BLaER1 treated with 17β-estradiol and CSF1 and Interleukin-3, amounts not matched to agents 10 nM and 100 nM (cell line): ENCODE measurements at regions not wholly inside any gene's neighbourhood (a gene's known extent, or its start where the extent isn't known, plus 50 kb on each side); places are given as distances from the start of the nearest gene placed in this dataset.

ENCODE experiments used
- H3K27ac ChIP-seq, 11 experiments: shearing (Covaris generic); formaldehyde crosslinking; 2 replicates each; pipeline ENCODE4 v1.8.1; 2022
- H3K27me3 ChIP-seq, 11 experiments: shearing (Covaris generic); formaldehyde crosslinking; 2 replicates each; pipeline ENCODE4 v1.8.1; 2022
- H3K36me3 ChIP-seq, 11 experiments: shearing (Covaris generic); formaldehyde crosslinking; 2 replicates each; pipeline ENCODE4 v1.8.1; 2022
- H3K4me1 ChIP-seq, 10 experiments: shearing (Covaris generic); formaldehyde crosslinking; 2 replicates each; pipeline ENCODE4 v1.8.1; 2022
- H3K4me2 ChIP-seq, 11 experiments: shearing (Covaris generic); formaldehyde crosslinking; 2 replicates each; pipeline ENCODE4 v1.8.1; 2022
- H3K4me3 ChIP-seq, 10 experiments: shearing (Covaris generic); formaldehyde crosslinking; 2 replicates each; pipeline ENCODE4 v1.8.1; 2022
- H3K9ac ChIP-seq, 11 experiments: shearing (Covaris generic); formaldehyde crosslinking; 2 replicates each; pipeline ENCODE4 v1.8.1; 2022
- H3K9me3 ChIP-seq, 11 experiments: shearing (Covaris generic); formaldehyde crosslinking; replicated peaks in 1 of 11; 2 replicates each; pipeline ENCODE4 v1.8.1; 2022
- H4K20me1 ChIP-seq, 11 experiments: shearing (Covaris generic); formaldehyde crosslinking; 2 replicates each; pipeline ENCODE4 v1.8.1; 2022
- Cebpa-rat ChIP-seq, 11 experiments: shearing (Covaris generic); IDR thresholded peaks; 2 replicates each; pipeline ENCODE4 v1.8.1; 2022

DNA sequence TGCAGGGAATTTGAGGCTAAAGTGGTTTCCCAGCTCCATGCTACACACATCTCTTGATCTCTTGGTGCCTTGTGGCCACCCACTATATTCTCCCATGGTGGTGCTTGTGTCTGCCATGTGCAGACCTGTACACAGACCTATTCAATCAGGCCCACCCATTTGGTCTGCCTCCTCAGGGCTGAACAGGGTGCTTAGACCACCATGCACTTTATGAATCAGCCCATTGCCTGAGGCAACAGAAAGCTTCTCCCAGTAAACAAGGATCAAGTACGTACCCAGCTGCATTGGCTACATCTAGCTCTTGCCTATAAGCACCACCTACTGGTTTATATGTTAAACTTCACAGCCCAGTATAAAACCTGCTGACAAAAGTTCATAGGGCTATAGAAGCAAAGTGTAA, 664.3 kb upstream of the EDIL3 start:
- Histone ChIP-seq H3K36me3 (no peaks in the 10 kb centered on the region), H3K27me3 (no peaks in the 10 kb centered on the region), H3K4me2 (no peak overlapping the region), H3K9me3 (no peaks in the 10 kb centered on the region), H4K20me1 (no peaks in the 10 kb centered on the region), H3K9ac (no peak overlapping the region), H3K4me1 (no peaks in the 10 kb centered on the region), H3K27ac (no peak overlapping the region), H3K4me3 (no peak overlapping the region)
- no peak for TF ChIP-seq Cebpa-rat (IDR thresholded peaks at IDR 0.05)

GRCh38 chr5:85052826-85053225, 668.1 kb upstream of the EDIL3 start:
- no peak for TF ChIP-seq Cebpa-rat (IDR thresholded peaks at IDR 0.05)
- H3K27ac ChIP-seq: no peak overlapping the region

DNA sequence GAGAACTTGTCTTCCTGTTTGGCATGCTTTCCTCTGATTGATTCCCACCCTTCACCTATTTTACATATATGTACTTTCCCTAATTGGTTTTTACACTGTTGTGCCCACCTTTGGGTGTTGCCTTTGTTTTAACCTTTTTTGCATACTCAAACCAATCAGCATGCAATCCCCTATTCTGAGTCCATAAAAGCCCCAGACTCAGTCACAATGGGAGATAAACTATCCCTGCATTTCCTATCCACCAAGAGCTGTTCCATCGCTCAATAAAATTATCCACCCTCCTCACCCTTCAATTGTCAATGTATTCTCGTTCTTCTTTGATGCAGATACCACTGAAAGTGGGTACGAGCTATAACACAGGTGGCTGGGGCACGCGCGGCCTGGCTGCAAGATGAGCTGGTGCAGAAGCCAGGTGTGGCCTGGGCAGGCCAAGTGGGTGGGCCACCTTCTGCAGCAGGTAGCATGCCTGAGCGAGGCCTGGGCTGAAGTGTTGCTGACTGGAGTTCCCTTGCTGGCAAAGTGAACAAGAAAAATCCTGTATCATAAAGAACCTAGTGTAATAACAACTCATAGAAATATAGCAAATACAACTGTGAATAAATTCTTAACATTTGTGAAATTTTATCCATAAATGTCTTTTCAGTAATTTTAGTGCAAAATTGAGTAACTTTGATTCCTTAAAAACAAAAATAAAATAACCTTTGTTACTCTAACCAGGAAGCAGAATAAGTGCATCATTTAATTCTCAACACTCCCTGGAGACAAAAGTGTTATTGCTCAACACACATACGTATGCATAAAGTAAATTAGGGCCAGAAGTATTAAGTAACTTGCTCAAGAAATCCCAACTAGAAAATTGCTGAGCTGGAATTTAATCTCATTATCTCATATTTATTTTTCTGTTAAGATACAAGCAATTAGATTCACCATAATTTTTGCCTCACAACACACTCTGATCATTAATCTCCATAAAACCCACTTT, 685.3 kb upstream of the EDIL3 start:
- Histone ChIP-seq H3K27ac (no peak overlapping the region), H3K9ac (no peak overlapping the region), H3K36me3 (no peaks in the 10 kb centered on the region), H4K20me1 (no peaks in the 10 kb centered on the region), H3K4me2 (no peak overlapping the region), H3K4me3 (no peak overlapping the region), H3K4me1 (no peaks in the 10 kb centered on the region), H3K9me3 (peaks cover 0 to 8% (median 6%) of the 10 kb centered on the region in 11 experiments; a peak in 10 of 22 replicates), H3K27me3 (no peaks in the 10 kb centered on the region)
- no peak for TF ChIP-seq Cebpa-rat (IDR thresholded peaks at IDR 0.05)

More at GRCh38 chr5:85052826-85053225, 668.1 kb upstream of the EDIL3 start:
- Histone ChIP-seq H4K20me1 (no peaks in the 10 kb centered on the region), H3K4me1 (no peaks in the 10 kb centered on the region), H3K36me3 (no peaks in the 10 kb centered on the region), H3K9me3 (no peaks in the 10 kb centered on the region), H3K9ac (no peak overlapping the region), H3K4me2 (no peak overlapping the region), H3K4me3 (no peak overlapping the region), H3K27me3 (no peaks in the 10 kb centered on the region)

DNA sequence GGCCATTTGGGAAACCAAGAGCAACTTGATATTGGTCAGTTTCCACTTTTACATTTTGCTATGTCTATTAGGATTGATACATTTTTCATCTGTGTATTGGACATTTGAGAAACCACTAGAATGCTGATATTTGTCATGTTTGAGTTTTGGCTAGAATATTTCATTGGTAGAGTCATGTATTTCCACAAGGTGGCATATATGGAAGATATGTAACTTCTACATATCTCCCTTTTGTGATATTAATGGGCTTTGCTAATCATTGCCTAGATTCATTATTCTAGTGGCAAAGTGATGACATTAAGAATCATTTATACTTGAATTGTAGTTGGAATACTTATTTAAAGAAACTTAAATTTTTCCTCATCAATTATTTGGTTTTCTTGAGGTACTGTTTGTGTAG, 692.9 kb upstream of the EDIL3 start:
- no peaks in the 10 kb centered on the region for H3K36me3 ChIP-seq
- no peak overlapping the region for H3K4me3 ChIP-seq
- H3K4me1 ChIP-seq: no peaks in the 10 kb centered on the region
- H3K9me3 ChIP-seq: no peaks in the 10 kb centered on the region
- no peaks in the 10 kb centered on the region for H4K20me1 ChIP-seq
- H3K27me3 ChIP-seq: no peaks in the 10 kb centered on the region
- no peak overlapping the region for H3K4me2 ChIP-seq
- TF ChIP-seq Cebpa-rat (IDR thresholded peaks at IDR 0.05): no peak
- no peak overlapping the region for H3K27ac ChIP-seq
- H3K9ac ChIP-seq: no peak overlapping the region

- no peak overlapping the region for H3K27ac ChIP-seq
- no peak for TF ChIP-seq Cebpa-rat (IDR thresholded peaks at IDR 0.05)
- no peaks in the 10 kb centered on the region for H4K20me1 ChIP-seq
- no peak overlapping the region for H3K9ac ChIP-seq
- H3K27me3 ChIP-seq: no peaks in the 10 kb centered on the region
- H3K36me3 ChIP-seq: no peaks in the 10 kb centered on the region
- peaks cover 0 to 16% (median 0%) of the 10 kb centered on the region in 10 experiments; a peak in 7 of 20 replicates for H3K4me1 ChIP-seq
- no peak overlapping the region for H3K4me3 ChIP-seq
- H3K9me3 ChIP-seq: peaks cover 0 to 8% (median 0%) of the 10 kb centered on the region in 11 experiments; a peak in 2 of 22 replicates
- no peak overlapping the region for H3K4me2 ChIP-seq
These were observed 711.7 kb upstream of the EDIL3 start for GRCh38 chr5:85096421-85096820.

DNA sequence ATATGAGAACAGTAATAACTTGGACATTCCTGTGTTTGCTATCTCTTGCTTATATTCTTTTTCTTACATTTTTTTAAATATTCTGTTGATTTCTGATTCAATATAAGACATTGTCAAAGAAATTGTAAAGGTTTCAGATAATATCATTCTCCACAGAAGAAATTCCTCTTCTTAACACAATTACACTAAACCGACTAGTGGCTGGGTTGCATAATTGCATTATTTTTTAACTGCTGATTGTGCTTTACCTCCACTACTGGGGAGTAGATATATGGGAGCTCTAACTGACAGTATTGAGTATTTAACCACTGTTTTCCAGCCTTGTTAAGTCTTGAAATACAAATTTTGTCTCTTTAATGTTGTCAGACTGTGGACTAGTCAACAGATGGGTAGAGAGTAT, 723.8 kb upstream of the EDIL3 start:
- Histone ChIP-seq H3K4me2 (no peak overlapping the region), H3K9me3 (no peaks in the 10 kb centered on the region), H3K4me1 (no peaks in the 10 kb centered on the region), H3K9ac (no peak overlapping the region), H3K4me3 (no peak overlapping the region), H3K36me3 (no peaks in the 10 kb centered on the region), H3K27me3 (no peaks in the 10 kb centered on the region), H3K27ac (no peak overlapping the region), H4K20me1 (no peaks in the 10 kb centered on the region)
- TF ChIP-seq Cebpa-rat (IDR thresholded peaks at IDR 0.05): no peak

DNA sequence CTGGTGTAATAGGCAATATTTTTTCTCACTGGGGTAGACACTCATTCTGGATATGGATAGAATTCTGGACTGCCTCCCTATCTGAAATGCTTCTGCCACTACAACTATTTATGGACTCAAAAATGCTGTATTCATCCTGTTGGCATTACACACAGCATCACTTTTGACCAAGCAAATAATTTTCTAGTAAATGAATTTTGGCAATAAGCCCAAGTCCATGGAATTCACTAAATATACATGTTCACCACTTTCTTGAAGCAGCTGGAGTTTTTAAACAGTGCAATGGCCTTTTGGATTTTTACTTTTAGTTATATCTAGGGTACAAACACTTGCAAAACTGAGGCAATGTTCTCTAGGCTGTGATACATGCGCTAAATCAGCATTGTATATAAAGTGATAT, 724.9 kb upstream of the EDIL3 start:
- no peaks in the 10 kb centered on the region for H3K36me3 ChIP-seq
- no peak overlapping the region for H3K4me2 ChIP-seq
- H3K9ac ChIP-seq: no peak overlapping the region
- no peaks in the 10 kb centered on the region for H3K27me3 ChIP-seq
- H4K20me1 ChIP-seq: no peaks in the 10 kb centered on the region
- no peaks in the 10 kb centered on the region for H3K4me1 ChIP-seq
- H3K27ac ChIP-seq: no peak overlapping the region
- no peaks in the 10 kb centered on the region for H3K9me3 ChIP-seq
- no peak overlapping the region for H3K4me3 ChIP-seq
- no peak for TF ChIP-seq Cebpa-rat (IDR thresholded peaks at IDR 0.05)

GRCh38 chr5:85132269-85132668, 747.6 kb upstream of the EDIL3 start:
- Histone ChIP-seq H3K27me3 (no peaks in the 10 kb centered on the region), H3K9ac (no peak overlapping the region), H3K4me3 (no peak overlapping the region), H3K4me2 (no peak overlapping the region), H3K9me3 (no peaks in the 10 kb centered on the region), H3K4me1 (no peaks in the 10 kb centered on the region), H4K20me1 (no peaks in the 10 kb centered on the region), H3K27ac (no peak overlapping the region), H3K36me3 (no peaks in the 10 kb centered on the region)
- no peak for TF ChIP-seq Cebpa-rat (IDR thresholded peaks at IDR 0.05)

- Histone ChIP-seq H3K36me3 (no peaks in the 10 kb centered on the region), H3K27me3 (no peaks in the 10 kb centered on the region), H3K4me3 (no peak overlapping the region), H3K9ac (no peak overlapping the region), H3K27ac (no peak overlapping the region), H4K20me1 (no peaks in the 10 kb centered on the region), H3K4me2 (no peak overlapping the region), H3K9me3 (no peaks in the 10 kb centered on the region), H3K4me1 (no peaks in the 10 kb centered on the region)
- no peak for TF ChIP-seq Cebpa-rat (IDR thresholded peaks at IDR 0.05)
These were observed 755.8 kb upstream of the EDIL3 start for GRCh38 chr5:85140471-85140870.

GRCh38 chr5:85143138-85143537, 758.5 kb upstream of the EDIL3 start:
- Histone ChIP-seq H3K9ac (no peak overlapping the region), H3K27me3 (no peaks in the 10 kb centered on the region)
- no peak for TF ChIP-seq Cebpa-rat (IDR thresholded peaks at IDR 0.05)

More at GRCh38 chr5:85143138-85143537, 758.5 kb upstream of the EDIL3 start:
- no peak overlapping the region for H3K27ac ChIP-seq
- H3K9me3 ChIP-seq: no peaks in the 10 kb centered on the region
- H4K20me1 ChIP-seq: no peaks in the 10 kb centered on the region
- H3K36me3 ChIP-seq: no peaks in the 10 kb centered on the region
- H3K4me3 ChIP-seq: no peak overlapping the region
- H3K4me1 ChIP-seq: no peaks in the 10 kb centered on the region
- no peak overlapping the region for H3K4me2 ChIP-seq
